Fibroblast of lung (primary cell): ENCODE measurements at regions not wholly inside any gene's neighbourhood (a gene's known extent, or its start where the extent isn't known, plus 50 kb on each side); places are given as distances from the start of the nearest gene placed in this dataset.

Source experiments
- CTCF ChIP-seq, 2 donors: IDR thresholded peaks in 1 of 2; conservative IDR thresholded peaks in 1 of 2; 1 replicate in 1 of 2; 2 replicates in 1 of 2; pipeline ENCODE4 v1.5.1; 2011 to 2012; ENCODE audit warnings: low read length in 2 of 2, control low read depth in 1 of 2, inconsistent platforms in 1 of 2, low read depth in 1 of 2, mild to moderate bottlenecking in 1 of 2
- EZH2 ChIP-seq: IDR thresholded peaks from 2 replicates; pipeline ENCODE4 v1.5.1; 2012; ENCODE audit warnings: low read length, control low read depth, mild to moderate bottlenecking; ENCODE audit errors: missing control alignments

GRCh38 chr6:125453516-125453915, 151.7 kb upstream of the HDDC2 start:
- TF ChIP-seq CTCF (conservative IDR thresholded peaks at IDR 0.05 in 1 of 2, IDR thresholded peaks at IDR 0.05 in 1 of 2; ENCODE audit: low read depth in 1 of 2, low read length in 2 of 2) = no peak
- TF ChIP-seq EZH2 = no peak
